Stimulated activated CD4-positive, alpha-beta T cell treated with anti-CD3 and anti-CD28 coated beads, TNF-alpha, amount 100 ng/mL, for 48 hours (primary cell): ENCODE measurements at regions not wholly inside any gene's neighbourhood (a gene's known extent, or its start where the extent isn't known, plus 50 kb on each side); places are given as distances from the start of the nearest gene placed in this dataset.

ENCODE experiments used
- DNase-seq, 3 donors: peaks; one replicate each; pipeline ENCODE4 v3.0.0-alpha.2; 2020; ENCODE audit warnings: low read depth in 3 of 3

- DNase-seq, result no peak
Observed at GRCh38 chr1:34697818-34698217, 57.0 kb upstream of the GJB5 start.

- DNase-seq, result no peak
Observed at GRCh38 chr1:34701326-34702060, 53.4 kb upstream of the GJB5 start.
